OCI-LY7 (cell line): ENCODE measurements at regions not wholly inside any gene's neighbourhood (a gene's known extent, or its start where the extent isn't known, plus 50 kb on each side); places are given as distances from the start of the nearest gene placed in this dataset.

Experiments
- BruUV-seq: library from RNA; stranded (reverse); fragments of 400-500 nt; replicated peaks from 2 replicates; lab custom pipeline; 2021; lab: Mats Ljungman, UMichigan
- CTCF ChIA-PET: fragments of 300-600 bp; sonication (Branson Sonifier 250); formaldehyde crosslinking; loops from one replicate; lab custom pipeline; 2022; ENCODE audit warnings: antibody characterized with exemption; ENCODE audit not compliant: unreplicated experiment; lab: Charles Lee
- POLR2A ChIA-PET: fragments of 300-600 bp; sonication (Branson Sonifier 250); formaldehyde crosslinking; loops from one replicate; lab custom pipeline; 2022; ENCODE audit warnings: antibody characterized with exemption; lab: Charles Lee
- DNase-seq: peaks from one replicate; pipeline ENCODE4 v3.0.0-alpha.2; 2015; ENCODE audit warnings: low spot score
- H2AFZ ChIP-seq: fragments of 200-600 bp; sonication (generic), shearing (Covaris generic); 2 replicates; pipeline ENCODE4 v1.6.1; 2014; ENCODE audit warnings: mild to moderate bottlenecking, antibody characterized with exemption, low read length, moderate library complexity
- H3K27ac ChIP-seq: fragments of 200-600 bp; sonication (generic); 2 replicates; pipeline ENCODE4 v1.5.1; 2014; ENCODE audit warnings: mixed run types, low read depth, mild to moderate bottlenecking, moderate library complexity, low read length, inconsistent platforms; ENCODE audit not compliant: poor library complexity, severe bottlenecking
- H3K36me3 ChIP-seq: fragments of 200-600 bp; sonication (generic); 2 replicates; pipeline ENCODE4 v1.6.1; 2014; ENCODE audit warnings: mild to moderate bottlenecking, antibody characterized with exemption, low read length, moderate library complexity, mixed read lengths; ENCODE audit not compliant: insufficient read depth
- H3K4me1 ChIP-seq: fragments of 200-600 bp; sonication (generic); 2 replicates; pipeline ENCODE4 v1.5.1; 2014; ENCODE audit warnings: mild to moderate bottlenecking, low read length; ENCODE audit not compliant: insufficient read depth, poor library complexity, severe bottlenecking
- H3K4me2 ChIP-seq: fragments of 200-600 bp; sonication (generic); 2 replicates; pipeline ENCODE4 v1.6.1; 2014; ENCODE audit warnings: mild to moderate bottlenecking, low read length
- H3K4me3 ChIP-seq: fragments of 200-600 bp; sonication (generic); 2 replicates; pipeline ENCODE4 v1.5.1; 2014; ENCODE audit warnings: mild to moderate bottlenecking, low read depth, low read length; ENCODE audit not compliant: poor library complexity, severe bottlenecking
- H3K79me2 ChIP-seq: fragments of 200-600 bp; sonication (generic); 2 replicates; pipeline ENCODE4 v1.6.1; 2016; ENCODE audit warnings: low read depth, mild to moderate bottlenecking, low read length, moderate library complexity, mixed read lengths; ENCODE audit not compliant: insufficient read depth
- H3K9me2 ChIP-seq: fragments of 200-600 bp; sonication (generic); 2 replicates; pipeline ENCODE4 v1.6.1; 2016; ENCODE audit warnings: mild to moderate bottlenecking, low read length, mixed read lengths; ENCODE audit not compliant: insufficient read depth
- H3K9me3 ChIP-seq: fragments of 200-600 bp; sonication (generic); 2 replicates; pipeline ENCODE4 v1.6.1; 2014; ENCODE audit warnings: mild to moderate bottlenecking, mixed run types, low read length, mixed read lengths
- H4K20me1 ChIP-seq: fragments of 200-600 bp; sonication (generic); 2 replicates; pipeline ENCODE4 v1.6.1; 2014; ENCODE audit warnings: mild to moderate bottlenecking, antibody characterized with exemption, low read length, moderate library complexity, mixed read lengths; ENCODE audit not compliant: insufficient read depth
- EZH2phosphoT487 ChIP-seq: fragments of 200-600 bp; sonication (generic); IDR thresholded peaks from 2 replicates; pipeline ENCODE4 v1.6.1; 2018; ENCODE audit warnings: low read depth, borderline replicate concordance, mild to moderate bottlenecking, mixed run types, antibody characterized with exemption, low read length, moderate library complexity, mixed read lengths
- intact Hi-C: fragments of 100-400 bp; cut with micrococcal nuclease; formaldehyde crosslinking; loops from one replicate; pipeline ENCODE4 v1.10.0; 2022; ENCODE audit not compliant: unreplicated experiment
- TF ChIP-seq, protein P1 (sequence below): fragments of 200-600 bp; sonication (generic); conservative IDR thresholded peaks from 2 replicates; pipeline ENCODE4 v1.5.1; 2014; ENCODE audit warnings: mild to moderate bottlenecking, antibody characterized with exemption, low read length, moderate library complexity, mixed read lengths

DNA sequence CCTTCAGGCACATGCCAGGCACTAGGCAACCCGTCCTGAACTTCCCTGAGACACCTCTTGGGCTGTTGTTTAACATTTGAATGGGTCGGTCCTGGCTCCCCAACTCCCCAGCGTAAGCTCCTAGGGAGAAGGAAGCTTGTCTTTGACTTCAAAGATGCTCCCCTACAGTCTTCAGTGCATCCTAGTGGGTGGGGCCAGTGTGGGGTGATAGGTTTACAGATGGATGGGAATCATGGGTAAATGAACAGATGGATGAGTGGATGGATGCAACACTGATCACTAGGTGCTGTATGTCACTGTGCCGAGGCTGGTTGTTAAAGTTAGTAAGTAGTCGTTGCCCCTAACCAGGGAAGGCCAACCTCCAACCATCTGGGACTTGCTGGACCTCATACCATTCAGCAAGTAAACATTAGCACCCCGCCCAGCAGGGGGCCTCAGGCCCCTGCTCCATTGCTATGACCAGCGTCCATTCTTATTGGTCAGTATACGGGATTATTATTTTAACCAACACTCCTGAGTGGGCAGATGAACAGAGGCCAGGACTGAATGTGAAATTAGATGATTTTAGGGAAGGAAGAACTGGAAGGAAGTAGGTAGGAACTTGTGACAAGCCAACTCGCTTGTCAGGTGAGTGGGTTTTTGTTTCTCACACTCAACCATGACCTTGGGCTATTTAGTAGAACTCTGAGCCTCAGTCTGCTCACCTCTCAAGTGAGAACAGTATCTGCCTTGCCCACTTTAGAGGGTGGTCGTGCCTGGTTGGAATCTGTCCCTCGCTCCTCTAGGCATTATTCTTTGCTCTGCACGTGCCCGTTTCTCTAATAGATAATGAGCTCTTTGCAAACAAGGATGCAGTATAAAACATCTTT lies 82.9 kb upstream of the FOXP4 start:
- H3K4me2 ChIP-seq: no peak overlapping the region
- H3K79me2 ChIP-seq: no peaks in the 10 kb centered on the region
- H3K9me3 ChIP-seq: no peaks in the 10 kb centered on the region
- intact Hi-C loops: loop anchor here (1.0 to 5.0 kb wide), 2 partner anchors 129 to 219 kb away; no protein-coding TSS in a partner anchor
- TF ChIP-seq EZH2phosphoT487: no peak
- TF ChIP-seq, protein P1, sequence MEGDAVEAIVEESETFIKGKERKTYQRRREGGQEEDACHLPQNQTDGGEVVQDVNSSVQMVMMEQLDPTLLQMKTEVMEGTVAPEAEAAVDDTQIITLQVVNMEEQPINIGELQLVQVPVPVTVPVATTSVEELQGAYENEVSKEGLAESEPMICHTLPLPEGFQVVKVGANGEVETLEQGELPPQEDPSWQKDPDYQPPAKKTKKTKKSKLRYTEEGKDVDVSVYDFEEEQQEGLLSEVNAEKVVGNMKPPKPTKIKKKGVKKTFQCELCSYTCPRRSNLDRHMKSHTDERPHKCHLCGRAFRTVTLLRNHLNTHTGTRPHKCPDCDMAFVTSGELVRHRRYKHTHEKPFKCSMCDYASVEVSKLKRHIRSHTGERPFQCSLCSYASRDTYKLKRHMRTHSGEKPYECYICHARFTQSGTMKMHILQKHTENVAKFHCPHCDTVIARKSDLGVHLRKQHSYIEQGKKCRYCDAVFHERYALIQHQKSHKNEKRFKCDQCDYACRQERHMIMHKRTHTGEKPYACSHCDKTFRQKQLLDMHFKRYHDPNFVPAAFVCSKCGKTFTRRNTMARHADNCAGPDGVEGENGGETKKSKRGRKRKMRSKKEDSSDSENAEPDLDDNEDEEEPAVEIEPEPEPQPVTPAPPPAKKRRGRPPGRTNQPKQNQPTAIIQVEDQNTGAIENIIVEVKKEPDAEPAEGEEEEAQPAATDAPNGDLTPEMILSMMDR: peak; percentile 78
- H3K36me3 ChIP-seq: no peaks in the 10 kb centered on the region
- POLR2A ChIA-PET: no interaction called here
- no peak overlapping the region for H3K4me3 ChIP-seq
- DNase-seq: peak; percentile 42
- BruUV-seq: no TSS peak
- no peak overlapping the region for H2AFZ ChIP-seq
- CTCF ChIA-PET: interaction anchor here (1.4 kb wide), 1 partner anchor 11 kb away, joined by 3 read pairs; no protein-coding TSS in a partner anchor
- H3K4me1 ChIP-seq: no peaks in the 10 kb centered on the region
- H3K9me2 ChIP-seq: no peaks in the 10 kb centered on the region
- H3K27ac ChIP-seq: no peak overlapping the region
- no peaks in the 10 kb centered on the region for H4K20me1 ChIP-seq

- no peaks in the 10 kb centered on the region for H3K4me1 ChIP-seq
- TF ChIP-seq, protein P1: no peak
- TF ChIP-seq EZH2phosphoT487: no peak
- no peak overlapping the region for H3K4me3 ChIP-seq
- H2AFZ ChIP-seq: no peak overlapping the region
- no peaks in the 10 kb centered on the region for H3K9me3 ChIP-seq
- H4K20me1 ChIP-seq: no peaks in the 10 kb centered on the region
- ChIA-PET POLR2A (no interaction called here), CTCF (no interaction called here)
- H3K36me3 ChIP-seq: no peaks in the 10 kb centered on the region
- H3K79me2 ChIP-seq: no peaks in the 10 kb centered on the region
- no peak overlapping the region for H3K4me2 ChIP-seq
- no peak for DNase-seq
- H3K9me2 ChIP-seq: no peaks in the 10 kb centered on the region
- BruUV-seq: no TSS peak
- H3K27ac ChIP-seq: no peak overlapping the region
- intact Hi-C loops: loop anchor here (5.0 kb wide), 1 partner anchor 218 kb away; no protein-coding TSS in a partner anchor
These were observed 82.2 kb upstream of the FOXP4 start for GRCh38 chr6:41464019-41464418.

GRCh38 chr6:41464481-41464880 lies 81.7 kb upstream of the FOXP4 start:
- Histone ChIP-seq H3K4me2 (no peak overlapping the region), H3K27ac (no peak overlapping the region), H3K9me2 (no peaks in the 10 kb centered on the region), H3K4me3 (no peak overlapping the region), H3K36me3 (no peaks in the 10 kb centered on the region), H4K20me1 (no peaks in the 10 kb centered on the region), H3K4me1 (no peaks in the 10 kb centered on the region), H3K9me3 (no peaks in the 10 kb centered on the region), H3K79me2 (no peaks in the 10 kb centered on the region), H2AFZ (no peak overlapping the region)
- POLR2A ChIA-PET: no interaction called here
- no peak for DNase-seq
- TF ChIP-seq EZH2phosphoT487: no peak
- TF ChIP-seq, protein P1: no peak
- CTCF ChIA-PET: no interaction called here
- BruUV-seq: no TSS peak
- intact Hi-C loops: loop anchor here (5.0 kb wide), 1 partner anchor 218 kb away; no protein-coding TSS in a partner anchor
